ENCODE measurements at regions not wholly inside any gene's neighbourhood (a gene's known extent, or its start where the extent isn't known, plus 50 kb on each side); places are given as distances from the start of the nearest gene placed in this dataset.

GRCh38 chr14:104284107-104284592 lies 145.8 kb downstream of the KIF26A start:
- no peak overlapping the region for H2AFZ ChIP-seq (ENCODE audit: low read length)
- no peaks in the 10 kb centered on the region for H3K9me3 ChIP-seq (ENCODE audit: control insufficient read depth, insufficient read depth, low read depth, low read length)
- H3K4me1 ChIP-seq (ENCODE audit: control insufficient read depth, extremely low read depth, insufficient read depth, low read length) = no peaks in the 10 kb centered on the region
- H3K9ac ChIP-seq (ENCODE audit: insufficient read depth, low read length) = no peak overlapping the region
- TF ChIP-seq, protein P1, sequence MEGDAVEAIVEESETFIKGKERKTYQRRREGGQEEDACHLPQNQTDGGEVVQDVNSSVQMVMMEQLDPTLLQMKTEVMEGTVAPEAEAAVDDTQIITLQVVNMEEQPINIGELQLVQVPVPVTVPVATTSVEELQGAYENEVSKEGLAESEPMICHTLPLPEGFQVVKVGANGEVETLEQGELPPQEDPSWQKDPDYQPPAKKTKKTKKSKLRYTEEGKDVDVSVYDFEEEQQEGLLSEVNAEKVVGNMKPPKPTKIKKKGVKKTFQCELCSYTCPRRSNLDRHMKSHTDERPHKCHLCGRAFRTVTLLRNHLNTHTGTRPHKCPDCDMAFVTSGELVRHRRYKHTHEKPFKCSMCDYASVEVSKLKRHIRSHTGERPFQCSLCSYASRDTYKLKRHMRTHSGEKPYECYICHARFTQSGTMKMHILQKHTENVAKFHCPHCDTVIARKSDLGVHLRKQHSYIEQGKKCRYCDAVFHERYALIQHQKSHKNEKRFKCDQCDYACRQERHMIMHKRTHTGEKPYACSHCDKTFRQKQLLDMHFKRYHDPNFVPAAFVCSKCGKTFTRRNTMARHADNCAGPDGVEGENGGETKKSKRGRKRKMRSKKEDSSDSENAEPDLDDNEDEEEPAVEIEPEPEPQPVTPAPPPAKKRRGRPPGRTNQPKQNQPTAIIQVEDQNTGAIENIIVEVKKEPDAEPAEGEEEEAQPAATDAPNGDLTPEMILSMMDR (conservative IDR thresholded peaks at IDR 0.05 in 1 of 2, IDR thresholded peaks at IDR 0.05 in 1 of 2; ENCODE audit: low read depth in 1 of 2, low read length in 2 of 2) = no peak
- no peak for TF ChIP-seq EZH2 (IDR thresholded peaks at IDR 0.05; ENCODE audit: low read length, missing control alignments)
- H3K4me2 ChIP-seq (ENCODE audit: extremely low read depth, insufficient read depth, low read length) = no peak overlapping the region
- no peak for DNase-seq (ENCODE audit: low read depth in 2 of 2)
- no peaks in the 10 kb centered on the region for H3K79me2 ChIP-seq (ENCODE audit: control insufficient read depth, insufficient read depth, low read length)
- H4K20me1 ChIP-seq (ENCODE audit: control insufficient read depth, extremely low read depth, insufficient read depth, low read length) = no peaks in the 10 kb centered on the region
- no peaks in the 10 kb centered on the region for H3K36me3 ChIP-seq (ENCODE audit: control insufficient read depth, insufficient read depth, low read length)
- no peak overlapping the region for H3K4me3 ChIP-seq (replicated peaks in 1 of 4; ENCODE audit: control extremely low read depth in 1 of 4, insufficient read depth in 1 of 4, low read depth in 3 of 4, low read length in 4 of 4)
- H3K27ac ChIP-seq (ENCODE audit: insufficient read depth, low read length) = no peak overlapping the region
- H3K27me3 ChIP-seq (ENCODE audit: control insufficient read depth, insufficient read depth, low read length) = no peaks in the 10 kb centered on the region

DNA sequence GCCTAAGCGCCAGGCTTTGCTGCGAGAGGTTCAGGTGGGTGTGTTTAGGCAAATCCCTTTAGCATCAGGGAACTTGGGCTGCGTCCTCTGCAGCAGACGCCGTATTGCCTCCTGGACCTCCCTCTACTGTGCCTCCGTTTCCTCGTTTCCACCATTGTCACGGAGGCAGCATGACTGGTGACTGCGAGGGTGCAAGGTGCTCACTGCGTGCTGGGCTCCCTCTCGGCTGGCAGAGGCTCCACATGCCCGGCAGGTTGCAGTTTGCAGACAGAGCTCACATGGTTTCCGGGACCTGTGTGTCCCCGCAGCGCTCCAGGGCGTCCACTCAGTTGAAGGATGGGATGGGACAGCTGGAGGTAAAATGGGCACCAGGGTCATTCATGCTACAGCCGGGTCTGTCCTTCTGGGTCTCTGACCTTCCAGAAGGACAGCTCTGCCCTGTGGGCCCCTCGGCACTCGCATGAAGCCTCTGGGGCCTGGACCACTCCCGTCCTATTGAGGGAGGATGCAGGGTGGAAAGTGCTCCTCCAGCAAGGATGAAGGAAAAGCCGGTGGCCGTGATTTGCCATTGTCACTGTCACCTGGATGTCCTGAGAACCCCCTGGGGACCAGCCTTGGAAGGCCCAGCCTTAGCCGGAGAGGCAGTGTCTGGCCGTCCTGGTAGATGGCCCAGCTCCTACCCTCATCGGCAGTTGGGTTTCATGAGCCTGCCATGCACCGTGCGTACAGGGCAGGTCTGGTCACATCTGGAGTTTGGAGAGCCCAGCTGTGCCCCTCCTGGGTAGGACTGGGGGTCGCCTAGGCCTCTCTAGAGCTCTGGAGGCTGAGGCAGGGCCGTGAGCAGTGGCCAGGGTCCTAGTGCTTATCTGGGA lies 146.5 kb downstream of the KIF26A start:
- Histone ChIP-seq H3K79me2 (ENCODE audit: control insufficient read depth, insufficient read depth, low read length) (no peaks in the 10 kb centered on the region), H2AFZ (ENCODE audit: low read length) (no peak overlapping the region), H3K36me3 (ENCODE audit: control insufficient read depth, insufficient read depth, low read length) (no peaks in the 10 kb centered on the region), H3K27me3 (ENCODE audit: control insufficient read depth, insufficient read depth, low read length) (no peaks in the 10 kb centered on the region), H3K4me3 (replicated peaks in 1 of 4; ENCODE audit: control extremely low read depth in 1 of 4, insufficient read depth in 1 of 4, low read depth in 3 of 4, low read length in 4 of 4) (no peak overlapping the region), H3K9me3 (ENCODE audit: control insufficient read depth, insufficient read depth, low read depth, low read length) (no peaks in the 10 kb centered on the region), H3K27ac (ENCODE audit: insufficient read depth, low read length) (no peak overlapping the region), H3K4me1 (ENCODE audit: control insufficient read depth, extremely low read depth, insufficient read depth, low read length) (no peaks in the 10 kb centered on the region), H3K4me2 (ENCODE audit: extremely low read depth, insufficient read depth, low read length) (no peak overlapping the region), H3K9ac (ENCODE audit: insufficient read depth, low read length) (no peak overlapping the region), H4K20me1 (ENCODE audit: control insufficient read depth, extremely low read depth, insufficient read depth, low read length) (no peaks in the 10 kb centered on the region)
- TF ChIP-seq EZH2 (IDR thresholded peaks at IDR 0.05; ENCODE audit: low read length, missing control alignments) = no peak
- TF ChIP-seq, protein P1 (conservative IDR thresholded peaks at IDR 0.05 in 1 of 2, IDR thresholded peaks at IDR 0.05 in 1 of 2; ENCODE audit: low read depth in 1 of 2, low read length in 2 of 2) = no peak
- no peak for DNase-seq (ENCODE audit: low read depth in 2 of 2)

DNA sequence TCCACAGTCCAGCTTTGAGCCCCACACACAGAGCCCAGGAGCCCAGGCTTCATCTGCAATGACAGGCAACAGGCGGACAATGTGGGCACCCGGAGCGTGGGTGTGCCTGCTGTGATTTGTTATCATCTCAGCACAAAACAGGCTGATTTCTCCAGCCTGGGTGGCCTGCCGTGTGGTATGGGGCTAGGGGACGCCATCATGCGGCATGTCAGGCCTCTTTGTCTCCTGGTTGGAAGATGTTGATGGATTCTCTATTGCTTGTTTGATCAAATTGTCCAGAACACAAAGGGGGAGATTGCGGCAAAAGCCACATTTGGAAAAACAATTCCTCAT lies 147.1 kb downstream of the KIF26A start:
- TF ChIP-seq EZH2 (IDR thresholded peaks at IDR 0.05; ENCODE audit: low read length, missing control alignments) = no peak
- TF ChIP-seq, protein P1 (conservative IDR thresholded peaks at IDR 0.05 in 1 of 2, IDR thresholded peaks at IDR 0.05 in 1 of 2; ENCODE audit: low read depth in 1 of 2, low read length in 2 of 2) = no peak
- Histone ChIP-seq H3K36me3 (ENCODE audit: control insufficient read depth, insufficient read depth, low read length) (no peaks in the 10 kb centered on the region), H3K9me3 (ENCODE audit: control insufficient read depth, insufficient read depth, low read depth, low read length) (no peaks in the 10 kb centered on the region), H4K20me1 (ENCODE audit: control insufficient read depth, extremely low read depth, insufficient read depth, low read length) (no peaks in the 10 kb centered on the region), H2AFZ (ENCODE audit: low read length) (no peak overlapping the region), H3K27ac (ENCODE audit: insufficient read depth, low read length) (no peak overlapping the region), H3K9ac (ENCODE audit: insufficient read depth, low read length) (no peak overlapping the region), H3K4me3 (replicated peaks in 1 of 4; ENCODE audit: control extremely low read depth in 1 of 4, insufficient read depth in 1 of 4, low read depth in 3 of 4, low read length in 4 of 4) (no peak overlapping the region), H3K4me2 (ENCODE audit: extremely low read depth, insufficient read depth, low read length) (no peak overlapping the region), H3K4me1 (ENCODE audit: control insufficient read depth, extremely low read depth, insufficient read depth, low read length) (no peaks in the 10 kb centered on the region), H3K79me2 (ENCODE audit: control insufficient read depth, insufficient read depth, low read length) (no peaks in the 10 kb centered on the region), H3K27me3 (ENCODE audit: control insufficient read depth, insufficient read depth, low read length) (no peaks in the 10 kb centered on the region)
- DNase-seq (ENCODE audit: low read depth in 2 of 2) = no peak
